Activated T-helper 9 cell treated with anti-CD3 and anti-CD28 coated beads, Interleukin-2, amount 50 U/mL, for 16 hours (primary cell): ENCODE measurements at regions not wholly inside any gene's neighbourhood (a gene's known extent, or its start where the extent isn't known, plus 50 kb on each side); places are given as distances from the start of the nearest gene placed in this dataset.

ENCODE experiments used
- DNase-seq: peaks from one replicate; pipeline ENCODE4 v3.0.0-alpha.2; 2020; ENCODE audit warnings: low read depth

DNA sequence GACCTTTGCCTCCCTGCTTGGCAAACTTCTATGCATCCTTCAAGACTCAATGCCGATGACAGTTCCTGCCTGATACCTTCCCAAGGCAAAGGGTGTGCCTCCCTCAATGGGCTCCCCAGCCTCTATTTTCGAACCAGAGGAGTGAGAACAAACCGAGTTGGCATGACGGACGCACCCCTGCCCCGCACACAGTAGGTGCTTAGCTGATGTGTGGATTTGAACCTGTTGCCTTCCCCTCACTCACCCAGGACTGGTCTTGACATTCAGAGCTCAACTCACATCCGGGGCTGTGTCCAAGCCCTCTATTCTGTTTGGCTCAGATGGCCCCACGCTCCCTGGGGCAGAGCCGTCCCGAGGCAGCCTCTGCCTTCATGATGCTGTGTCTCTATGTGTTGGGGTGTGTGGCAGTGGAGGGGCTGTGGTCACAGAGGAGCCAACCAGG lies 52.2 kb upstream of the SLC6A11 start:
- DNase-seq = no peak

DNA sequence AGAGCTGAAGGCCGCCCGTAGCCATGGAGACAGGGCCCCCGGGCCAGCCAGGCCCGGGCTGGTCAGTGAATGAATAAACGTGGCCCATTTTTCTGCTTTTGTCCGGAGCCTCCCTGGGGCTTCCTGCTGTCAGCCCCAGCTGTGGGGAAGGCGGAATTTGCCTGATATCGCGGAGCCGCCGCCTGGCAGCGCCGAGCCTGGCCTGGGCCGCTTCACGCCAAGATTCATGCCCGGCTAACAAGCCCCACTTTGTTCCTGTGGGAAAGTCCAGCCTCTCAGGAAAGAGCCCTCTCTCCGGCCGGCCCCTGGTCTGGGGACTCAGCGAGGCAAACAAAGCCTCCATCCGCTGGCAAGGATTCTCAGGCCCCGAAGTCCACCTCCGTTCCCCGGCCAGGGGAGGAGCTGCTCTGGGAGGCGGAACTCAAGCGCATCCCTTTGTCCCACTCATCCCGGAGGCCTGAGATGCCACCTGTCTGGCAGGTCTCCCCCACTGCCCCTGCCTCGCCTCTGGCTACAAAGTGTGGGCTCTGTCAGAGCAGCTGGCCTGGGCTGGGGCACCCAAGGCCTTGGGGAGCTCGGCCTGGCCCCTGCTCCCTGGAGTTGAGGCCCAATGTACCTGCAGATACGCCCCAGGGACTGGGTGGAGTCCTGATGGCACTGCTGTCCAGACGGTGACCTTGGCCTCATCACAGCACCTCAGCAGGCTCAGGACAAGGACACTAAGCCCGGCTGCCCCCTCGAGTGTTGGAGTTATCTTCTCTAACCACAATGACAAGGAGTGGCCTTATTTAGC lies 51.6 kb upstream of the SLC6A11 start:
- no peak for DNase-seq

DNA sequence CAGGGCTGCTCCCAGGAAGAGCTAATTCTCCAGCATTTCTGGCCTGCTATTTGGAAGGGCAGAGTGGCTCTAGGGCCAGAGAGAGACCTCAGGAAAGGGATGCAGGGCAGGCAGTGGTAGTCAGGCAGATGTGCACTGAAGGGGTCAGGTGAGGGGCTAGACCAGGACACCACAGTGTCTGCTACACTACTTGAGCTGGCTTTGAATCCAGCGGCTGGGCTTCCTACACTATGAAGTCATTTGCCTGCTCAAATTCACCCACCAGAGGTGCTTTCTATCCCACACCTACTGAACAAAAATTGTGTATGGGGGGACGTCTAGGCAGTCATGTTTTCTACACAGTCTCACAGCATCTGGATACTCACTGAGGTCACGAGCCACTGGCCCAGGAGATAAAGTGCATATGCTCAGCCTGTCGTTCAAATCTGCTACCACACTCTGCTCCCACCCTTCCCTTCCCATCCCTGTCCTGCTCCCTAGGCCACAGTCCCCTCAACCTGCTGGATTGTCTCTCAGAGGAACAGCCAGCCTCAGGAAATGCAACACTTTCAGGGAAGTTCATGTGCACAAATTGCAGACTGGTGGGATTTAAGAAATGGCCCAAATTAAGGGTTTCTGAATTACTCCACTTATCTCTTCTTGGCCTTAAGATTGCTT lies 49.9 kb upstream of the SLC6A11 start:
- no peak for DNase-seq
